Spleen (tissue), 7 donors: ENCODE measurements at regions not wholly inside any gene's neighbourhood (a gene's known extent, or its start where the extent isn't known, plus 50 kb on each side); places are given as distances from the start of the nearest gene placed in this dataset.

Experiments used
- CTCF ChIP-seq, 11 experiments: fragments of 200-600 bp in 7 of 11; fragments of 450-650 bp in 4 of 11; sonication (generic) in 4 of 11; IDR thresholded peaks in 8 of 11; conservative IDR thresholded peaks in 3 of 11; 1 replicate in 7 of 11; 2 replicates in 4 of 11; pipeline versions ENCODE4 v1.4.0 to v1.8.0; 2016 to 2021; ENCODE audit warnings: antibody characterized with exemption in 11 of 11, inconsistent platforms in 4 of 11, mild to moderate bottlenecking in 1 of 11
- POLR2AphosphoS5 ChIP-seq, 3 donors: sonication (generic); formaldehyde crosslinking; IDR thresholded peaks; one replicate each; pipeline ENCODE4 v1.5.1; 2017; ENCODE audit warnings: antibody characterized with exemption in 3 of 3
- donor health status: DM: no; HTN: no; CAD: no; lungs with moderate emphysema.
- donor health status: DM: no; HTN: no; CAD: no.
- donor health status: DM: no; HTN: no; CAD: no.

DNA sequence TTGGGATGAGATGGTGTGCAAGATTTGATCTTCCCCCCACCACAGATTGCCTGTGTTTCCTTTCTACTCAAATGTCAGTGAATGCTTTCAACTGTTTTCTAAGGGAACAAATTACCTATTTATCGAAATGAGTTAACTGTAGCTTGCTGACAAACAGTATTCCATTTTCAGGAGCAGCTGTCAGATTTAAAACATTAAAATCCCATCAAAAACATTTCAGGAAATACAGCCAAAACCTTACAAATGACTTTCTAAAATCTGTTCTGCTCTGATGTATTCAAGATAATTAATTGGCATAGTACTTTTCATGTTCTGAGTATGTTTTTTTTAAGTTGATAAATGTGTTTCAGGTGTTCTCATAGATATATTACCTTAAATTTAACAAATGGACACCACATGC, 158.0 kb upstream of the DMRTA1 start:
- TF ChIP-seq CTCF (IDR thresholded peaks at IDR 0.05 in 8 of 11, conservative IDR thresholded peaks at IDR 0.05 in 3 of 11) (no peak), POLR2AphosphoS5 (IDR thresholded peaks at IDR 0.05) (no peak)
